K562 (cell line): ENCODE measurements at regions not wholly inside any gene's neighbourhood (a gene's known extent, or its start where the extent isn't known, plus 50 kb on each side); places are given as distances from the start of the nearest gene placed in this dataset.
A peak's percentile ranks its signal among the peaks of the same experiment; 100 is the strongest.

Experiments
- ATAC-seq: fragments of 200-7000 bp; cut with Tn5 transposase; 3 replicates; pipeline ENCODE4 v1.9.1; 2020; ENCODE audit warnings: moderate library complexity
- BruUV-seq: library from RNA; stranded (reverse); fragments of 400-500 nt; replicated peaks from 2 replicates; lab custom pipeline; 2021; lab: Mats Ljungman, UMichigan
- CTCF ChIA-PET: fragments of 300-600 bp; formaldehyde crosslinking; extraction: SDS; loops from one replicate; lab custom pipeline; 2021; ENCODE audit warnings: low intra/inter-chr PET ratio; lab: Yijun Ruan, JAX
- POLR2A ChIA-PET: fragments of 300-600, 350-650 bp; sonication (Branson Sonifier 250); formaldehyde crosslinking; extraction: SDS; loops from one replicate; lab custom pipeline; 2021; ENCODE audit warnings: antibody characterized with exemption, inconsistent platforms; lab: Yijun Ruan, JAX
- DNase-seq, 4 experiments: peaks; one replicate each; pipeline versions ENCODE4 v3.0.0 to v3.0.0-alpha.2; 2011 to 2018; ENCODE audit warnings: low spot score in 3 of 4, mixed read lengths in 3 of 4; ENCODE audit errors: extremely low read depth in 1 of 4
- FAIRE-seq: peaks from 2 replicates; lab custom pipeline; 2011; peaks lifted over from hg19 to GRCh38; lab: Jason Lieb, UNC
- H2AFZ ChIP-seq: 2 replicates; pipeline ENCODE4 v1.6.0; 2011; ENCODE audit warnings: low read depth, low read length, control low read depth, inconsistent platforms
- H3K27ac ChIP-seq: fragments of 200-600 bp; 3 replicates; pipeline ENCODE4 v1.8.0; 2011; ENCODE audit warnings: low read depth, mild to moderate bottlenecking, control low read depth, inconsistent platforms, low read length, moderate library complexity, mixed read lengths; ENCODE audit errors: extremely low read depth
- H3K27me3 ChIP-seq, 2 experiments: fragments of 300-600 bp in 1 of 2; 2 replicates in 1 of 2; 3 replicates in 1 of 2; pipeline versions ENCODE4 v1.6.0 to v1.8.0; 2011; ENCODE audit warnings: inconsistent platforms in 2 of 2, low read length in 2 of 2, mild to moderate bottlenecking in 1 of 2, mixed read lengths in 1 of 2, moderate library complexity in 1 of 2; ENCODE audit not compliant: control insufficient read depth in 2 of 2, insufficient read depth in 2 of 2
- H3K36me3 ChIP-seq: fragments of 300-600 bp; 3 replicates; pipeline ENCODE4 v1.8.0; 2011; ENCODE audit warnings: mild to moderate bottlenecking, low read length, inconsistent platforms; ENCODE audit not compliant: control insufficient read depth, insufficient read depth
- H3K4me1 ChIP-seq, 2 experiments: fragments of 200-600 bp in 1 of 2; replicated peaks in 1 of 2; 2 replicates in 1 of 2; 3 replicates in 1 of 2; pipeline versions ENCODE4 v1.5.1 to v1.8.0; 2011; ENCODE audit warnings: inconsistent platforms in 2 of 2, low read length in 2 of 2, mild to moderate bottlenecking in 1 of 2, mixed read lengths in 1 of 2, moderate library complexity in 1 of 2; ENCODE audit not compliant: control insufficient read depth in 2 of 2, insufficient read depth in 2 of 2
- H3K4me2 ChIP-seq: 2 replicates; pipeline ENCODE4 v1.6.1; 2011; ENCODE audit warnings: low read length, control low read depth, inconsistent platforms, mixed read lengths; ENCODE audit not compliant: insufficient read depth
- H3K4me3 ChIP-seq: fragments of 200-600 bp; sonication (generic), shearing (Covaris generic); 2 replicates; pipeline ENCODE4 v1.5.1; 2016; ENCODE audit warnings: control low read depth, inconsistent platforms
- H3K79me2 ChIP-seq: fragments of 200-600 bp; 3 replicates; pipeline ENCODE4 v1.8.0; 2011; ENCODE audit warnings: low read length, inconsistent platforms; ENCODE audit not compliant: control insufficient read depth, insufficient read depth
- H3K9ac ChIP-seq, 2 experiments: 2 replicates each; pipeline versions ENCODE4 v1.6.0 to v1.6.1; 2011; ENCODE audit warnings: low read depth in 2 of 2, low read length in 2 of 2, control low read depth in 1 of 2, inconsistent platforms in 1 of 2, mild to moderate bottlenecking in 1 of 2, mixed read lengths in 1 of 2; ENCODE audit not compliant: insufficient read depth in 1 of 2
- H3K9me1 ChIP-seq: one replicate; pipeline ENCODE4 v1.6.0; 2011; ENCODE audit warnings: inconsistent platforms, mild to moderate bottlenecking, low read length, moderate library complexity; ENCODE audit not compliant: control insufficient read depth, insufficient read depth
- H3K9me3 ChIP-seq: replicated peaks from 2 replicates; pipeline ENCODE4 v1.5.1; 2011; ENCODE audit warnings: low read depth, low read length, inconsistent platforms; ENCODE audit not compliant: control insufficient read depth, insufficient read depth
- H4K20me1 ChIP-seq: replicated peaks from 2 replicates; pipeline ENCODE4 v1.6.1; 2011; ENCODE audit warnings: low read length, inconsistent platforms, mixed read lengths; ENCODE audit not compliant: control insufficient read depth, insufficient read depth
- HINFP ChIP-seq: fragments of 450-650 bp; conservative IDR thresholded peaks from 2 replicates; pipeline ENCODE4 v1.6.1; 2016; ENCODE audit warnings: missing genetic modification characterization, low read depth, mild to moderate bottlenecking, control low read depth, missing compliant biosample characterization
- SNIP1 ChIP-seq: fragments of 450-650 bp; IDR thresholded peaks from 2 replicates; pipeline ENCODE4 v1.7.1; 2017; ENCODE audit warnings: low read depth, mild to moderate bottlenecking
- WGBS: fragments of 100-300 bp; shearing (Covaris generic); methylation state at CpG from one replicate; pipeline ENCODE4 v1.1.6; 2016; ENCODE audit warnings: low coverage, mixed read lengths; ENCODE audit not compliant: insufficient coverage; ENCODE audit errors: missing lambda C conversion rate; 5-methylcytosine and 5-hydroxymethylcytosine counted together
- in situ Hi-C: fragments of 300-500 bp; cut with MboI; formaldehyde crosslinking; loops from 4 replicates; pipeline ENCODE4 v1.15.0; 2018; ENCODE audit warnings: inconsistent platforms, mixed read lengths
- intact Hi-C: fragments of 100-400 bp; cut with micrococcal nuclease; formaldehyde crosslinking; loops from 2 replicates; pipeline ENCODE4 v1.14.2; 2022

DNA sequence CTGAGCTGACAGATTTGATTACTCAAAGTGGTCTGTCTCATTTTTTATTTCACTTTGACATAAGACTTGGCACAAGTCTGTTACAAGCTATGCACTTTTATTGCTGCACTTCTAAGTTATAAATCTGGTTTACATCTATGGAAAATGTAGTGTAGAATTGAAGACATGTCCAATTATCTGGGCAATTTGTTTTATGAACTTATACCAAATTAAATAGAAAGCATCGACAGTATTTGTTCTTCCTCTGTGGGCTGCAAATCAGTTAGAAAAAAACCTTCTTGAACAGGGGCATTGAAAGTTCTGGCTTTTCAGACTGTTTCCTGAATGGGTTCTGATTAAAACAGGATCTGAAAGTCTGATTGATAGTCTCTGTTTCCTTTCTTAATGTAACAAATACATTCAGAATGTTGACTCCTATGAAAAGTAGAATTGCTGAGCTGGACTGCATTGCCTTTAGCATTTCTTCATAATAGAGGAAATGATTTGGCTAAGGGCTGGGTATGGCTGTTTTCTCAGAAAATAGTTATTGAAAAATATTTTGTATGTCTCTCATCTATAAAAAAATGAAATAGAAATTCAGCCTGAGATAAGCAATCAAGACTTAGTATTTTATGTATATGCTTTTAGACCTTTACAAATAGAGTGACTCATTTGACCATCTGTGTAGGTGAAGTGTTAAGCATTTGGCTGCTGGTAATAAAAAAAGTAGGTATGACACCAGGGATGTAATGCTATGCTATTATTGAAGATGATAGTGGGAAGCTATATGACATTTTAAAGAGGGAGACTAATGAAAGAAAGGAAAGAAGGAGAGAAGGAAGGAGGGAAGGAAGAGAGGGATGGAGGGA is 210.9 kb upstream of the SPRY2 start:
- in situ Hi-C loops = no loop called here
- Histone ChIP-seq H3K4me1 (no peaks in the 10 kb centered on the region), H3K27ac (no peak overlapping the region), H3K9me1 (no peaks in the 10 kb centered on the region), H3K4me3 (no peak overlapping the region), H3K4me2 (no peak overlapping the region)
- POLR2A ChIA-PET = no interaction called here
- ATAC-seq (no peak), FAIRE-seq (no peak)
- TF ChIP-seq SNIP1 (no peak), HINFP (tag) (0 out of 2 replicates have a peak, but pooled peaks have one; percentile 8)
- TF ChIP-seq, all 486 proteins: peak for 1
- CTCF ChIA-PET = no interaction called here
- DNase-seq = peak; percentile 0 to 13 (median 8)
- no peak overlapping the region for H3K9ac ChIP-seq
- H3K36me3 ChIP-seq = no peaks in the 10 kb centered on the region
- H3K79me2 ChIP-seq = no peaks in the 10 kb centered on the region
- BruUV-seq = no TSS peak
- intact Hi-C loops = no loop called here
- WGBS = 0% methylated on average over 1 of the region's 1 CpG
- H4K20me1 ChIP-seq = no peaks in the 10 kb centered on the region
- no peak overlapping the region for H2AFZ ChIP-seq
- no peaks in the 10 kb centered on the region for H3K9me3 ChIP-seq
- H3K27me3 ChIP-seq = no peaks in the 10 kb centered on the region
